HepG2 (cell line): ENCODE measurements at regions not wholly inside any gene's neighbourhood (a gene's known extent, or its start where the extent isn't known, plus 50 kb on each side); places are given as distances from the start of the nearest gene placed in this dataset.

ENCODE experiments used
- ATAC-seq: fragments of 200-7000 bp; cut with Tn5 transposase; 3 replicates; pipeline ENCODE4 v1.9.1; 2020; ENCODE audit warnings: mild to moderate bottlenecking, moderate library complexity
- BruUV-seq: library from RNA; stranded (reverse); fragments of 400-500 nt; replicated peaks from 2 replicates; lab custom pipeline; 2021; lab: Mats Ljungman, UMichigan
- CTCF ChIA-PET: fragments of 300-600 bp; formaldehyde crosslinking; extraction: SDS; loops from one replicate; lab custom pipeline; 2021; ENCODE audit warnings: low total read pairs, inconsistent platforms, low intra/inter-chr PET ratio; lab: Yijun Ruan, JAX
- POLR2A ChIA-PET: fragments of 350-600 bp; sonication (Branson Sonifier 250); formaldehyde crosslinking; loops from one replicate; lab custom pipeline; 2020; ENCODE audit warnings: antibody characterized with exemption, inconsistent platforms; lab: Yijun Ruan, JAX
- DNase-seq: peaks from one replicate; pipeline ENCODE4 v3.0.0-alpha.2; 2015; ENCODE audit warnings: low spot score
- FAIRE-seq: peaks from 3 replicates; lab custom pipeline; 2011; peaks lifted over from hg19 to GRCh38; lab: Jason Lieb, UNC
- H2AFZ ChIP-seq: one replicate; pipeline ENCODE4 v1.6.1; 2011; ENCODE audit warnings: low read length, inconsistent platforms
- H3K27ac ChIP-seq: fragments of 300-600 bp; 3 replicates; pipeline ENCODE4 v1.8.0; 2011; ENCODE audit warnings: mixed run types, mild to moderate bottlenecking, mixed read lengths, low read length, inconsistent platforms; ENCODE audit not compliant: insufficient read depth; ENCODE audit errors: extremely low read length
- H3K27me3 ChIP-seq, 2 experiments: fragments of 200-600 bp in 1 of 2; 2 replicates in 1 of 2; 3 replicates in 1 of 2; pipeline versions ENCODE4 v1.6.0 to v1.8.0; 2011; ENCODE audit warnings: low read length in 2 of 2, mild to moderate bottlenecking in 2 of 2, moderate library complexity in 2 of 2, inconsistent platforms in 1 of 2; ENCODE audit not compliant: insufficient read depth in 2 of 2, control insufficient read depth in 1 of 2
- H3K36me3 ChIP-seq, 2 experiments: fragments of 200-600 bp in 1 of 2; replicated peaks in 1 of 2; 2 replicates in 1 of 2; 3 replicates in 1 of 2; pipeline versions ENCODE4 v1.5.1 to v1.8.0; 2011; ENCODE audit warnings: low read length in 2 of 2, inconsistent platforms in 1 of 2; ENCODE audit not compliant: insufficient read depth in 2 of 2, control insufficient read depth in 1 of 2
- H3K4me1 ChIP-seq: 2 replicates; pipeline ENCODE4 v1.5.1; 2012; ENCODE audit warnings: low read length, inconsistent platforms; ENCODE audit not compliant: insufficient read depth
- H3K4me2 ChIP-seq: 2 replicates; pipeline ENCODE4 v1.6.0; 2011; ENCODE audit warnings: low read depth, low read length, inconsistent platforms
- H3K4me3 ChIP-seq, 3 experiments: fragments of 200-600 bp in 1 of 3; sonication (generic), shearing (Covaris generic) in 1 of 3; replicated peaks in 1 of 3; 2 replicates each; pipeline ENCODE4 v1.5.1; 2011 to 2016; ENCODE audit warnings: low read length in 3 of 3, inconsistent platforms in 2 of 3, low read depth in 2 of 3, mild to moderate bottlenecking in 2 of 3, control low read depth in 1 of 3, mixed read lengths in 1 of 3; ENCODE audit not compliant: insufficient read depth in 1 of 3
- H3K79me2 ChIP-seq: one replicate; pipeline ENCODE4 v1.6.1; 2011; ENCODE audit warnings: low read length, inconsistent platforms; ENCODE audit not compliant: insufficient read depth
- H3K9ac ChIP-seq: 2 replicates; pipeline ENCODE4 v1.6.0; 2011; ENCODE audit warnings: mild to moderate bottlenecking, low read depth, low read length, inconsistent platforms; ENCODE audit not compliant: insufficient read depth
- H3K9me3 ChIP-seq: 2 replicates; pipeline ENCODE4 v1.5.1; 2012; ENCODE audit warnings: mild to moderate bottlenecking, low read length
- H4K20me1 ChIP-seq: 2 replicates; pipeline ENCODE4 v1.6.0; 2011; ENCODE audit warnings: inconsistent platforms, mild to moderate bottlenecking, low read length, moderate library complexity; ENCODE audit not compliant: insufficient read depth
- AGO2 ChIP-seq: fragments of 200-400 bp; formaldehyde crosslinking; optimal IDR thresholded peaks from 2 replicates; pipeline ENCODE3; 2017; ENCODE audit warnings: mild to moderate bottlenecking, low read depth, low read length, moderate library complexity
- ARHGAP35 ChIP-seq: sonication (generic); formaldehyde crosslinking; IDR thresholded peaks from 2 replicates; pipeline ENCODE4 v1.9.0; 2022; ENCODE audit warnings: mild to moderate bottlenecking, inconsistent platforms, moderate library complexity, missing genetic modification reagents, borderline replicate concordance
- ESRRA ChIP-seq: sonication (generic); formaldehyde crosslinking; IDR thresholded peaks from 2 replicates; pipeline ENCODE4 v1.5.1; 2020; ENCODE audit warnings: mild to moderate bottlenecking, low read depth, missing genetic modification reagents
- ETV5 ChIP-seq: IDR thresholded peaks from 2 replicates; pipeline ENCODE4 v1.6.1; 2018; ENCODE audit warnings: missing biosample characterization, missing genetic modification reagents, inconsistent platforms, borderline replicate concordance
- MAFF ChIP-seq: IDR thresholded peaks from 2 replicates; pipeline ENCODE4 v1.6.1; 2011; ENCODE audit warnings: low read depth, low read length, improper control_type of control experiment
- MAFG ChIP-seq: sonication (generic); formaldehyde crosslinking; IDR thresholded peaks from 2 replicates; pipeline ENCODE4 v1.5.1; 2020; ENCODE audit warnings: mild to moderate bottlenecking, missing genetic modification reagents
- MEIS2 ChIP-seq: sonication (generic); formaldehyde crosslinking; IDR thresholded peaks from 2 replicates; pipeline ENCODE4 v1.9.0; 2021; ENCODE audit warnings: mild to moderate bottlenecking, missing genetic modification reagents
- RARA ChIP-seq: IDR thresholded peaks from 2 replicates; pipeline ENCODE4 v1.6.1; 2016; ENCODE audit warnings: missing genetic modification reagents, missing compliant biosample characterization
- SMYD3 ChIP-seq: sonication (generic); formaldehyde crosslinking; IDR thresholded peaks from 2 replicates; pipeline ENCODE4 v1.8.1; 2023; ENCODE audit warnings: mild to moderate bottlenecking, missing genetic modification reagents
- SSRP1 ChIP-seq: IDR thresholded peaks from 2 replicates; pipeline ENCODE4 v1.6.1; 2016; ENCODE audit warnings: control low read depth
- XRCC5 ChIP-seq: fragments of 200-400 bp; formaldehyde crosslinking; optimal IDR thresholded peaks from 2 replicates; pipeline ENCODE3; 2017; ENCODE audit warnings: mild to moderate bottlenecking, low read length
- ZFP82 ChIP-seq: sonication (generic); formaldehyde crosslinking; IDR thresholded peaks from 2 replicates; pipeline ENCODE4 v1.5.1; 2020; ENCODE audit warnings: mild to moderate bottlenecking, missing genetic modification reagents, borderline replicate concordance
- ZNF335 ChIP-seq: sonication (generic); formaldehyde crosslinking; IDR thresholded peaks from 2 replicates; pipeline ENCODE4 v1.4.0; 2020; ENCODE audit warnings: missing genetic modification reagents
- ZNF44 ChIP-seq: sonication (generic); formaldehyde crosslinking; IDR thresholded peaks from 2 replicates; pipeline ENCODE4 v1.5.1; 2020; ENCODE audit warnings: mild to moderate bottlenecking, missing genetic modification reagents
- ZNF543 ChIP-seq: sonication (generic); formaldehyde crosslinking; IDR thresholded peaks from 2 replicates; pipeline ENCODE4 v1.4.0; 2020; ENCODE audit warnings: mild to moderate bottlenecking, missing genetic modification reagents
- ZNF546 ChIP-seq: sonication (generic); formaldehyde crosslinking; conservative IDR thresholded peaks from 2 replicates; pipeline ENCODE4 v1.8.1; 2023; ENCODE audit warnings: mild to moderate bottlenecking, missing genetic modification reagents
- ZNF552 ChIP-seq: sonication (generic); formaldehyde crosslinking; IDR thresholded peaks from 2 replicates; pipeline ENCODE4 v1.9.0; 2022; ENCODE audit warnings: missing genetic modification reagents, mild to moderate bottlenecking, borderline replicate concordance
- WGBS: methylation state at CpG from one replicate; pipeline ENCODE4 v1.1.6; 2017; ENCODE audit warnings: low lambda C conversion rate; 5-methylcytosine and 5-hydroxymethylcytosine counted together
- in situ Hi-C: cut with HindIII; loops from 2 replicates; pipeline ENCODE4 v1.10.0; 2017; ENCODE audit warnings: low pct_unique_long_range_greater_than_20kb; ENCODE audit not compliant: extremely low pct_ligation_motif_present
- intact Hi-C: fragments of 100-400 bp; cut with micrococcal nuclease; formaldehyde crosslinking; loops from one replicate; pipeline ENCODE4 v1.10.0; 2022; ENCODE audit not compliant: unreplicated experiment
- TF ChIP-seq, protein P1 (sequence below): sonication (generic); formaldehyde crosslinking; IDR thresholded peaks from 2 replicates; pipeline ENCODE4 v1.4.0; 2020; ENCODE audit warnings: mild to moderate bottlenecking, missing genetic modification reagents
- TF ChIP-seq, protein P2 (sequence below): sonication (generic); formaldehyde crosslinking; IDR thresholded peaks from 2 replicates; pipeline ENCODE4 v1.5.0; 2020; ENCODE audit warnings: missing genetic modification reagents
- TF ChIP-seq, protein P3 (sequence below): IDR thresholded peaks from 2 replicates; pipeline ENCODE4 v1.6.1; 2016; ENCODE audit warnings: low read depth
- TF ChIP-seq, protein P4 (sequence below): sonication (generic); formaldehyde crosslinking; IDR thresholded peaks from 2 replicates; pipeline ENCODE4 v1.4.0; 2020; ENCODE audit warnings: missing genetic modification reagents; ENCODE audit errors: not compliant biosample characterization

DNA sequence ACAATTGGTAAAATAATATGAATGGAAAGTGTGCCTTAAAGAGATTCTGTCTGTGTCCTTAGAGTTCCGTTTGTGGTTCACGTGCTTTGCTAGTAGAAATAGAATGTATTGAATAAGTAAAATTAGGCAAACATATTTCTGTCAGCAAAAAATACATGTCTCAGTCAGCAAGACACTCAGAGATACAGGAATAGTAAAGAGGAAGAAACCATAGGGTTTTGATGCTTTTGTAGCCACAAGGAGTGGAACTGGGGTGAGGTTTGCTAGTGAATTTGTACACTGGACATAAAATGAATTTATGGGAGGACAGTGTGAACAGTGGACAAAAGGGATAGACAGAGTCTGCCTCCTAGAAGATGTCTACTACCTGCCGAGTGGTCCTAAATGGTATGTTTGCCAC lies 289.2 kb upstream of the NRP1 start (continued):
- no peak for TF ChIP-seq AGO2
- TF ChIP-seq ARHGAP35: no peak
- TF ChIP-seq, protein P1, sequence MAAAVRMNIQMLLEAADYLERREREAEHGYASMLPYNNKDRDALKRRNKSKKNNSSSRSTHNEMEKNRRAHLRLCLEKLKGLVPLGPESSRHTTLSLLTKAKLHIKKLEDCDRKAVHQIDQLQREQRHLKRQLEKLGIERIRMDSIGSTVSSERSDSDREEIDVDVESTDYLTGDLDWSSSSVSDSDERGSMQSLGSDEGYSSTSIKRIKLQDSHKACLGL (CRISPR knock-in tag): no peak
- no peak for TF ChIP-seq ZFP82 (CRISPR knock-in tag)

DNA sequence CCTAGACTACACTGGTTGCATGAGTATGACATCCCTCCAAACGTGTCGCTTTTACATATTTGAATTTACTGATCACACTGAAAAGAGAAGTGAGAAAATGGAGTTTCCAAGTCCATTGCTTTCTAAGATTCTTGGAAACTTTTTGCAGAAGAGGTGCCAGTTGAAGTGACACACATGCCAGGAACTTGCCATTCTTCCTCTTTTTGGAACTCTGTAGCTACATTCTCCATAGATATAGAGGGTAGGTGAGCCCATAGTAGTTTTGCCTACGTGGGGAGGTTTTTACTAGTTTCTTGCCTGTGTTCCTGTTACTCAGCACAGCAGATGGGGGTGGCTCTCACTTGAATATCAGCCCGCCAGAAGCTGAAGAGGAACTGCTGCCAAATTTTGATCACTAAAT lies 286.6 kb upstream of the NRP1 start:
- ATAC-seq (no peak), FAIRE-seq (no peak)

More for the DNA sequence above, 286.6 kb upstream of the NRP1 start:
- in situ Hi-C loops (no loop called here), intact Hi-C loops (no loop called here)
- no peaks in the 10 kb centered on the region for H3K36me3 ChIP-seq
- H3K9ac ChIP-seq: no peak overlapping the region
- no peak overlapping the region for H3K4me2 ChIP-seq
- TF ChIP-seq ETV5 (CRISPR knock-in tag) (no peak), RARA (CRISPR knock-in tag) (no peak), ESRRA (CRISPR knock-in tag) (no peak), ZNF552 (CRISPR knock-in tag) (no peak), ZNF543 (CRISPR knock-in tag) (no peak), SMYD3 (no peak), MEIS2 (CRISPR knock-in tag) (no peak), MAFF (no peak), SSRP1 (no peak), ZNF546 (no peak), ZNF44 (no peak), ZNF335 (CRISPR knock-in tag) (no peak), XRCC5 (no peak), MAFG (no peak)
- TF ChIP-seq, protein P2, sequence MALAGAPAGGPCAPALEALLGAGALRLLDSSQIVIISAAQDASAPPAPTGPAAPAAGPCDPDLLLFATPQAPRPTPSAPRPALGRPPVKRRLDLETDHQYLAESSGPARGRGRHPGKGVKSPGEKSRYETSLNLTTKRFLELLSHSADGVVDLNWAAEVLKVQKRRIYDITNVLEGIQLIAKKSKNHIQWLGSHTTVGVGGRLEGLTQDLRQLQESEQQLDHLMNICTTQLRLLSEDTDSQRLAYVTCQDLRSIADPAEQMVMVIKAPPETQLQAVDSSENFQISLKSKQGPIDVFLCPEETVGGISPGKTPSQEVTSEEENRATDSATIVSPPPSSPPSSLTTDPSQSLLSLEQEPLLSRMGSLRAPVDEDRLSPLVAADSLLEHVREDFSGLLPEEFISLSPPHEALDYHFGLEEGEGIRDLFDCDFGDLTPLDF: no peak
- TF ChIP-seq, protein P3, sequence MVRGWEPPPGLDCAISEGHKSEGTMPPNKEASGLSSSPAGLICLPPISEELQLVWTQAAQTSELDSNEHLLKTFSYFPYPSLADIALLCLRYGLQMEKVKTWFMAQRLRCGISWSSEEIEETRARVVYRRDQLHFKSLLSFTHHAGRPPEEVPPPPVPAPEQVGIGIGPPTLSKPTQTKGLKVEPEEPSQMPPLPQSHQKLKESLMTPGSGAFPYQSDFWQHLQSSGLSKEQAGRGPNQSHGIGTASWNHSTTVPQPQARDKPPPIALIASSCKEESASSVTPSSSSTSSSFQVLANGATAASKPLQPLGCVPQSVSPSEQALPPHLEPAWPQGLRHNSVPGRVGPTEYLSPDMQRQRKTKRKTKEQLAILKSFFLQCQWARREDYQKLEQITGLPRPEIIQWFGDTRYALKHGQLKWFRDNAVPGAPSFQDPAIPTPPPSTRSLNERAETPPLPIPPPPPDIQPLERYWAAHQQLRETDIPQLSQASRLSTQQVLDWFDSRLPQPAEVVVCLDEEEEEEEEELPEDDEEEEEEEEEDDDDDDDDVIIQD: no peak
- TF ChIP-seq, protein P4, sequence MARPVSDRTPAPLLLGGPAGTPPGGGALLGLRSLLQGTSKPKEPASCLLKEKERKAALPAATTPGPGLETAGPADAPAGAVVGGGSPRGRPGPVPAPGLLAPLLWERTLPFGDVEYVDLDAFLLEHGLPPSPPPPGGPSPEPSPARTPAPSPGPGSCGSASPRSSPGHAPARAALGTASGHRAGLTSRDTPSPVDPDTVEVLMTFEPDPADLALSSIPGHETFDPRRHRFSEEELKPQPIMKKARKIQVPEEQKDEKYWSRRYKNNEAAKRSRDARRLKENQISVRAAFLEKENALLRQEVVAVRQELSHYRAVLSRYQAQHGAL (CRISPR knock-in tag): no peak
- ChIA-PET CTCF (no interaction called here), POLR2A (no interaction called here)
- H2AFZ ChIP-seq: no peak overlapping the region
- no peaks in the 10 kb centered on the region; a peak in 3 of 5 replicates for H3K27me3 ChIP-seq
- H3K4me3 ChIP-seq: no peak overlapping the region
- H3K9me3 ChIP-seq: no peaks in the 10 kb centered on the region
- 37% methylated on average over 4 of the region's 4 CpGs for WGBS
- no peak for DNase-seq
- no peaks in the 10 kb centered on the region for H3K79me2 ChIP-seq
- no TSS peak for BruUV-seq
- H3K4me1 ChIP-seq: no peaks in the 10 kb centered on the region
- no peak overlapping the region for H3K27ac ChIP-seq
- no peaks in the 10 kb centered on the region for H4K20me1 ChIP-seq
